ENCODE measurements at regions not wholly inside any gene's neighbourhood (a gene's known extent, or its start where the extent isn't known, plus 50 kb on each side); places are given as distances from the start of the nearest gene placed in this dataset.

- TF ChIP-seq CTCF (IDR thresholded peaks at IDR 0.05 in 8 of 11, conservative IDR thresholded peaks at IDR 0.05 in 3 of 11) (no peak), POLR2AphosphoS5 (IDR thresholded peaks at IDR 0.05) (no peak), POLR2A (IDR thresholded peaks at IDR 0.05) (no peak)
These were observed 533.6 kb downstream of the TRAM1L1 start for GRCh38 chr4:116551806-116552205.
